Fibroblast of lung (primary cell): ENCODE measurements at regions not wholly inside any gene's neighbourhood (a gene's known extent, or its start where the extent isn't known, plus 50 kb on each side); places are given as distances from the start of the nearest gene placed in this dataset.

ENCODE experiments used
- DNase-seq, 2 donors: peaks; one replicate each; pipeline versions ENCODE4 v3.0.0 to v3.0.0-alpha.2; 2010; ENCODE audit warnings: low read depth in 2 of 2
- H2AFZ ChIP-seq: 2 replicates; pipeline ENCODE4 v1.5.1; 2012; ENCODE audit warnings: low read length, control low read depth, inconsistent platforms
- H3K27ac ChIP-seq: 2 replicates; pipeline ENCODE4 v1.5.1; 2011; ENCODE audit warnings: low read length, control low read depth; ENCODE audit not compliant: insufficient read depth
- H3K27me3 ChIP-seq: 2 replicates; pipeline ENCODE4 v1.5.1; 2011; ENCODE audit warnings: mild to moderate bottlenecking, low read length; ENCODE audit not compliant: control insufficient read depth, insufficient read depth
- H3K36me3 ChIP-seq: 2 replicates; pipeline ENCODE4 v1.5.1; 2011; ENCODE audit warnings: low read length; ENCODE audit not compliant: control insufficient read depth, insufficient read depth
- H3K4me1 ChIP-seq: 2 replicates; pipeline ENCODE4 v1.5.1; 2011; ENCODE audit warnings: low read length; ENCODE audit not compliant: control insufficient read depth, insufficient read depth; ENCODE audit errors: extremely low read depth
- H3K4me2 ChIP-seq: 2 replicates; pipeline ENCODE4 v1.5.1; 2011; ENCODE audit warnings: low read length, control low read depth; ENCODE audit not compliant: insufficient read depth; ENCODE audit errors: extremely low read depth
- H3K4me3 ChIP-seq, 4 experiments: fragments of 200-600 bp in 1 of 4; sonication (generic) in 1 of 4; replicated peaks in 1 of 4; 2 replicates each; pipeline ENCODE4 v1.5.1; 2011 to 2016; ENCODE audit warnings: low read length in 4 of 4, low read depth in 3 of 4, mild to moderate bottlenecking in 3 of 4, control low read depth in 2 of 4, inconsistent platforms in 1 of 4, mixed read lengths in 1 of 4; ENCODE audit not compliant: insufficient read depth in 1 of 4; ENCODE audit errors: control extremely low read depth in 1 of 4
- H3K79me2 ChIP-seq: 2 replicates; pipeline ENCODE4 v1.5.1; 2012; ENCODE audit warnings: mild to moderate bottlenecking, low read length, inconsistent platforms; ENCODE audit not compliant: control insufficient read depth, insufficient read depth
- H3K9ac ChIP-seq: 2 replicates; pipeline ENCODE4 v1.5.1; 2011; ENCODE audit warnings: mild to moderate bottlenecking, low read length, control low read depth; ENCODE audit not compliant: insufficient read depth
- H3K9me3 ChIP-seq: 2 replicates; pipeline ENCODE4 v1.5.1; 2012; ENCODE audit warnings: low read depth, low read length; ENCODE audit not compliant: control insufficient read depth, insufficient read depth
- H4K20me1 ChIP-seq: 2 replicates; pipeline ENCODE4 v1.5.1; 2011; ENCODE audit warnings: low read length; ENCODE audit not compliant: control insufficient read depth, insufficient read depth; ENCODE audit errors: extremely low read depth
- CTCF ChIP-seq, 2 donors: IDR thresholded peaks in 1 of 2; conservative IDR thresholded peaks in 1 of 2; 1 replicate in 1 of 2; 2 replicates in 1 of 2; pipeline ENCODE4 v1.5.1; 2011 to 2012; ENCODE audit warnings: low read length in 2 of 2, control low read depth in 1 of 2, inconsistent platforms in 1 of 2, low read depth in 1 of 2, mild to moderate bottlenecking in 1 of 2
- EZH2 ChIP-seq: IDR thresholded peaks from 2 replicates; pipeline ENCODE4 v1.5.1; 2012; ENCODE audit warnings: low read length, control low read depth, mild to moderate bottlenecking; ENCODE audit errors: missing control alignments

DNA sequence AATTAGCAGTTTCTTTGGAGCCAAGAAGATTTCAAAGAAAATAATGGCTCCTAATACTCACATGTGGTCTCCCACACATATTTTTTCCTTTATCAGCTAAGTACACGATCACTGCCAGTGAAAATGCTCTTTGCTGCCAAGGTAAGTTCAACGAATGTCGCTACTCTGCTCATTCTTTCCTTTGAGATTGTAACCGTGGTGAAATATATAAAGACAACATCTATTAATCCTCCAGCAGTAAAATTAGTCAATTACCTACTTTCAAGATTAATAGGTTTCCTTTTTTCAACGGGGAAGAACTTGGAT lies 672.2 kb downstream of the GATA3 start:
- no peak overlapping the region for H3K4me3 ChIP-seq
- no peaks in the 10 kb centered on the region for H4K20me1 ChIP-seq
- no peaks in the 10 kb centered on the region for H3K36me3 ChIP-seq
- H3K9me3 ChIP-seq, result no peaks in the 10 kb centered on the region
- no peak overlapping the region for H3K9ac ChIP-seq
- H3K4me1 ChIP-seq, result no peaks in the 10 kb centered on the region
- H3K27ac ChIP-seq, result no peak overlapping the region
- H3K79me2 ChIP-seq, result no peaks in the 10 kb centered on the region
- H2AFZ ChIP-seq, result no peak overlapping the region
- TF ChIP-seq EZH2, result no peak
- peak in 1 of 2 donors; percentile 2 for DNase-seq
- H3K4me2 ChIP-seq, result no peak overlapping the region
- H3K27me3 ChIP-seq, result no peaks in the 10 kb centered on the region

- no peaks in the 10 kb centered on the region for H3K79me2 ChIP-seq
- no peak overlapping the region for H2AFZ ChIP-seq
- H3K9me3 ChIP-seq, result no peaks in the 10 kb centered on the region
- no peak overlapping the region for H3K4me2 ChIP-seq
- no peak overlapping the region for H3K27ac ChIP-seq
- H3K9ac ChIP-seq, result no peak overlapping the region
- no peak for DNase-seq
- H3K4me3 ChIP-seq, result no peak overlapping the region
- no peaks in the 10 kb centered on the region for H4K20me1 ChIP-seq
- no peaks in the 10 kb centered on the region for H3K4me1 ChIP-seq
- H3K36me3 ChIP-seq, result no peaks in the 10 kb centered on the region
- TF ChIP-seq CTCF (conservative IDR thresholded peaks at IDR 0.05 in 1 of 2, IDR thresholded peaks at IDR 0.05 in 1 of 2; ENCODE audit: low read depth in 1 of 2, low read length in 2 of 2), result no peak
- TF ChIP-seq EZH2, result no peak
- H3K27me3 ChIP-seq, result no peaks in the 10 kb centered on the region
Observed at GRCh38 chr10:8731121-8732095, 676.9 kb downstream of the GATA3 start.

- no peaks in the 10 kb centered on the region for H3K36me3 ChIP-seq
- no peaks in the 10 kb centered on the region for H3K9me3 ChIP-seq
- H3K27me3 ChIP-seq, result no peaks in the 10 kb centered on the region
- H2AFZ ChIP-seq, result no peak overlapping the region
- H3K79me2 ChIP-seq, result no peaks in the 10 kb centered on the region
- no peak for DNase-seq
- H3K27ac ChIP-seq, result no peak overlapping the region
- no peaks in the 10 kb centered on the region for H4K20me1 ChIP-seq
- H3K4me3 ChIP-seq, result no peak overlapping the region
- no peak overlapping the region for H3K9ac ChIP-seq
- TF ChIP-seq CTCF (conservative IDR thresholded peaks at IDR 0.05 in 1 of 2, IDR thresholded peaks at IDR 0.05 in 1 of 2; ENCODE audit: low read depth in 1 of 2, low read length in 2 of 2) (no peak), EZH2 (no peak)
- H3K4me2 ChIP-seq, result no peak overlapping the region
- no peaks in the 10 kb centered on the region for H3K4me1 ChIP-seq
Observed at GRCh38 chr10:8738987-8739386, 684.5 kb downstream of the GATA3 start.
